Stimulated activated effector memory CD8-positive, alpha-beta T cell treated with anti-CD3 and anti-CD28 coated beads, Interleukin-12 subunit alpha, Interleukin-12 subunit beta, amount 100 ng/mL, for 72 hours (primary cell): ENCODE measurements at regions not wholly inside any gene's neighbourhood (a gene's known extent, or its start where the extent isn't known, plus 50 kb on each side); places are given as distances from the start of the nearest gene placed in this dataset.

ENCODE experiments used
- ATAC-seq: fragments of 150-1000 bp; cut with Tn5 transposase; 2 replicates; pipeline ENCODE4 v1.10.0; 2021
- DNase-seq, 2 donors: peaks; one replicate each; pipeline ENCODE4 v3.0.0; 2021 to 2022; ENCODE audit warnings: low spot score in 2 of 2
- H3K27ac Mint-ChIP-seq: one replicate; pipeline ENCODE4 v1.8.0; 2022; ENCODE audit warnings: mild to moderate bottlenecking, mixed read lengths
- H3K36me3 Mint-ChIP-seq: one replicate; pipeline ENCODE4 v1.8.0; 2022; ENCODE audit warnings: mild to moderate bottlenecking, mixed read lengths
- H3K4me1 Mint-ChIP-seq: one replicate; pipeline ENCODE4 v1.8.0; 2022; ENCODE audit warnings: mixed read lengths
- H3K4me3 Mint-ChIP-seq: one replicate; pipeline ENCODE4 v1.8.0; 2022; ENCODE audit warnings: mild to moderate bottlenecking, mixed read lengths
- H3K9me3 Mint-ChIP-seq: one replicate; pipeline ENCODE4 v1.8.0; 2022; ENCODE audit warnings: mixed read lengths

DNA sequence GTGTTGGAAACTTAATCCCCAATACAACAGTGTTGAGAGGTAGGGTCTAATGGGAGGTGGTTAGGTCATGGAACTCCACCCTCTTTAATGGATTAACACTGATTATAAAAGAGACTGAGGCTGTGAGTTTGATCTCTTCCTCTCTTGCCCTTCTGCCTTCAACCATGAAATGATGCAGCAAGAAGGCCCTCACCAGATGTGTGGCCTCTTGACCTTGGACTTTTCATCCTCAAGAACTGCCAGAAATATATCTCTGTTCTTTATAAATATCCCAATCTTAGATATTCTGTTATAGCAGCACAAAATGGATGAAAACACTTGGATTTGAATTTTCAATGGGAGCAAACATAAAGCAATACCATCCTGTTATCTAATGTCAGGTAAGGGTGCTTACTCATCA, 67.6 kb downstream of the NMUR2 start:
- Mint-ChIP-seq H3K27ac (no peak overlapping the region), H3K9me3 (no peaks in the 10 kb centered on the region), H3K36me3 (no peaks in the 10 kb centered on the region), H3K4me1 (no peaks in the 10 kb centered on the region), H3K4me3 (no peak overlapping the region)
- DNase-seq (no peak), ATAC-seq (no peak)

- no peak overlapping the region for H3K27ac Mint-ChIP-seq
- no peaks in the 10 kb centered on the region for H3K9me3 Mint-ChIP-seq
- DNase-seq (no peak), ATAC-seq (no peak)
- no peaks in the 10 kb centered on the region for H3K4me1 Mint-ChIP-seq
- H3K36me3 Mint-ChIP-seq = no peaks in the 10 kb centered on the region
- H3K4me3 Mint-ChIP-seq = no peak overlapping the region
Measured at GRCh38 chr5:152335461-152335860, 69.6 kb downstream of the NMUR2 start.

DNA sequence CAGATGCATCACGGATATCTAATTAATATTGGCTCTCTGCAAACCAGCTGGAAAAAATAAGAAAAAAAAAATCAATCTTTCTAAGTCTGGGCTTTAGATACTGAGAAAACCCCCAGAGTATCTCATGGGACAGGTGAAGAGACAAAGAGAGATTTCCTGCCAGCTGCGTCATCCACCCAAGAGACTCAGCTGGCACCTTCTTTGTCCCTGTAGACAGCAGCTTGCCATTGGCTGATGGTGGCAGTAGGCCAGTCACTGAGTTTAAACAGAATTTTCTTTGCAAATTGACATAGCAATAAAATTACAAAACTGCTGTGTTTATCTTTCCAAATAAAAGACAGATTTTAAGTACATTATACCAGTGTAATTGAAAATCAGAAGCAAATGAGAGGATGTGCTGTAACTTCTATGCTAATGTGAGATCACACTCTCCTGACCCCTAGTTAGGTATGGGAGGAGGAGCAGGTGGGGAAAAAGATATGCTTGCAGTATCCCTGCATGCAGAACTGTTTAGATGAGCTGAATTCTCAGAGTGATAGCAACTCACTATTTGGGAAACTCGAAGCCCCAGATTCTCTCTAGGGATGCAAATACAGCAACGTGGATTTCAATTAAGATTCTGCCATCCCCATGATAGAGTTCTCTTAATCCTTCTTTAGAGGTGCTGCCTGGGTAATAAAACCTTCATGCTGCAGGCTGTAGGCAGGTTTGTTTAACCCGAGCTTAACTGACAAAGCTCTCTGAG, 72.2 kb downstream of the NMUR2 start:
- no peak for ATAC-seq
- no peak for DNase-seq
- H3K36me3 Mint-ChIP-seq = no peaks in the 10 kb centered on the region
- H3K27ac Mint-ChIP-seq = no peak overlapping the region
- H3K4me3 Mint-ChIP-seq = no peak overlapping the region
- H3K9me3 Mint-ChIP-seq = no peaks in the 10 kb centered on the region
- H3K4me1 Mint-ChIP-seq = no peaks in the 10 kb centered on the region

GRCh38 chr5:152331718-152332117, 73.4 kb downstream of the NMUR2 start:
- H3K9me3 Mint-ChIP-seq = no peaks in the 10 kb centered on the region
- no peak for DNase-seq
- H3K4me1 Mint-ChIP-seq = no peaks in the 10 kb centered on the region
- H3K27ac Mint-ChIP-seq = no peak overlapping the region
- ATAC-seq = no peak
- no peak overlapping the region for H3K4me3 Mint-ChIP-seq
- H3K36me3 Mint-ChIP-seq = no peaks in the 10 kb centered on the region

DNA sequence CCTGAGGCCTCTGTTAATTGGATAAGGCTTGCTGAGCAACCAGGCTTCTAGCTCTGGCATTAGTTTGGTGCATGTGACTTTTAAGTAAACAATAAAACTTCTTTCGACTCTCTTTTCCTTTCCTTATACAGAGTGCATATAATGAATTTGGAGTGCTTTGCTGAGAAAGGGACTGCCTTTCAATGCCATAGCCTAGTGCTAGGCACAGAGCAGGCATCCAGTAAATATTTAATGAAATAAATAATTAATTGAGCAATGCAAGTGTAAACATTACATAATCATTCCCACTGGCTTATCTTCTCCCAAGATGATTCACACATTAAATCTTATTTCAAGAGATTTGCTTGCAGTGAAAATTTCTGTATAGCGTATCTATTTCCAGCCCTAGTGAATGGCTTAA, 74.1 kb downstream of the NMUR2 start:
- no peak for ATAC-seq
- no peak overlapping the region for H3K27ac Mint-ChIP-seq
- DNase-seq = no peak
- no peaks in the 10 kb centered on the region for H3K9me3 Mint-ChIP-seq
- no peak overlapping the region for H3K4me3 Mint-ChIP-seq
- H3K36me3 Mint-ChIP-seq = no peaks in the 10 kb centered on the region
- H3K4me1 Mint-ChIP-seq = no peaks in the 10 kb centered on the region

DNA sequence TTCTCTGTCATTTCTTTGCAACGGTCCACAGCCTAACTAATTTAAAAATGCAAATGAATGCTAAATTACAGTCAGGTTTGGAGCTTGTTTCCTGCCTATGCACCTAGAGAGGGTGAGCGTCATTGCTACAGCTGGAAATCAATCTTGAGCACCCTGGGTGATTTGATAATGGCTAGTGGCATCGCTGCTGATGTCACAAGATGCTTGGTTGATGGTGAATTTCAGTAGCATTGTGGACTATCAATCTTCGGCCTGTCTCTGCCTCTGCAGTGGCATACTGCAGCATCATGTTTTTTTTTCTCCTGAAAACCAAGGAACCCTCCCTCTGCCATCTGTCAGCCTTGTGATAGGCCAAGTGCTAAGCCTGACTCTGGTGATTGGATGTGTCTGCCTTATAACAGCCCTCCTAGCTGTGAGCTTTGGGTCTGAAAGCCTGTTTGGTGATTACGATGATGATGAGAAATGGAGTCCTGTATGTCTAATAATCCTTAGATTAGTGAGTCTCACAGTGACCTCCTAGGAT, 75.3 kb downstream of the NMUR2 start:
- ATAC-seq (no peak), DNase-seq (no peak)
- H3K4me3 Mint-ChIP-seq = no peak overlapping the region
- no peak overlapping the region for H3K27ac Mint-ChIP-seq
- no peaks in the 10 kb centered on the region for H3K4me1 Mint-ChIP-seq
- H3K9me3 Mint-ChIP-seq = no peaks in the 10 kb centered on the region
- H3K36me3 Mint-ChIP-seq = no peaks in the 10 kb centered on the region

DNA sequence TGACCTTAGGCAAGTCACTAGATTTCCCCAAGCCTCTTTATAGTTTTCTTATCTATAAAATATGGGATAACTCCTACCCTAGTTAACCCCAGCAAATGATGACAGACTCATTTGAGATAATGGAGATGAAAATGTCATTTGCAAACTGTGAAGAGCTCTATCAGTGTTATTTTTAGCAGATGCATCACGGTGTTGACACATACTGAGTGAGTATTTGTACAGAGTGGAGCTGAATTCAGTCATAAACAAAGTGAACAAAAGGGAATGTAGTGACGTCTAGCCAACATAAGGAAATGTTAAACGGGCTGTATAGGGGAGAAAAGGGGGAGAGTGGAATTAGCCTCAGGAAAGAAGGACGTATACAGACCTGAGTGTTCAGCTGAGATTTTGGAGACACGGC, 75.9 kb downstream of the NMUR2 start:
- no peaks in the 10 kb centered on the region for H3K9me3 Mint-ChIP-seq
- H3K27ac Mint-ChIP-seq = no peak overlapping the region
- H3K4me1 Mint-ChIP-seq = no peaks in the 10 kb centered on the region
- DNase-seq (no peak), ATAC-seq (no peak)
- no peak overlapping the region for H3K4me3 Mint-ChIP-seq
- H3K36me3 Mint-ChIP-seq = no peaks in the 10 kb centered on the region

GRCh38 chr5:152315942-152316341, 89.1 kb downstream of the NMUR2 start:
- Mint-ChIP-seq H3K36me3 (no peaks in the 10 kb centered on the region), H3K27ac (no peak overlapping the region), H3K4me3 (no peak overlapping the region), H3K9me3 (no peaks in the 10 kb centered on the region), H3K4me1 (no peaks in the 10 kb centered on the region)
- DNase-seq = no peak
- no peak for ATAC-seq

GRCh38 chr5:152314196-152314829, 90.8 kb downstream of the NMUR2 start:
- Mint-ChIP-seq H3K9me3 (no peaks in the 10 kb centered on the region), H3K36me3 (no peaks in the 10 kb centered on the region), H3K27ac (no peak overlapping the region), H3K4me3 (no peak overlapping the region), H3K4me1 (no peaks in the 10 kb centered on the region)
- ATAC-seq (no peak), DNase-seq (no peak)

DNA sequence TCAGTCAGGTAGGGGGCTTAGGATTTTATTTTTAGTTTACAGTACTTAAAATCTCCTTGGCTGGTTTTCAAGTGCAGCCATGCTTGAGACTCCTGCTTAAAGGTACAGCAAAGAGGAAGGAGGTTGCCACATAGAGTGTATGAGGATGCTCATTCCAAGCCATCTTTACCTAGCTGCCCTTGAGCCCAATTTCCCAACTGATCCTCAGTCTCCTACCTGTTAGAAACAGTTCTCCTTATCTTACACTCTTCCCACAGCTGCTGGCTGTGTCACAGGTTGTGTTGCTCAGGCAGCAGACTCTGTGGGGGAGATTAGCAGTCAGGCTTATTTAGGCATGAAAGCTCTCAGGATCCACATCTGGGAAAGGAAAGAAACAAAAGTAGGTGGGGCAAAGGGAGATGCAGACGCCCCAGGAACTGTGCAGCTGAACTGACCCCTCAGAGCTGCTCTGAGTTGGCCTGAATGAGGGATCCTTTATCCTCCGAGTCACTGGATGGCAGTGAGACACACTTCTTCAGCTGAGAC, 95.1 kb downstream of the NMUR2 start:
- Mint-ChIP-seq H3K27ac (no peak overlapping the region), H3K4me1 (no peaks in the 10 kb centered on the region), H3K4me3 (no peak overlapping the region), H3K9me3 (no peaks in the 10 kb centered on the region), H3K36me3 (no peaks in the 10 kb centered on the region)
- ATAC-seq (no peak), DNase-seq (no peak)

DNA sequence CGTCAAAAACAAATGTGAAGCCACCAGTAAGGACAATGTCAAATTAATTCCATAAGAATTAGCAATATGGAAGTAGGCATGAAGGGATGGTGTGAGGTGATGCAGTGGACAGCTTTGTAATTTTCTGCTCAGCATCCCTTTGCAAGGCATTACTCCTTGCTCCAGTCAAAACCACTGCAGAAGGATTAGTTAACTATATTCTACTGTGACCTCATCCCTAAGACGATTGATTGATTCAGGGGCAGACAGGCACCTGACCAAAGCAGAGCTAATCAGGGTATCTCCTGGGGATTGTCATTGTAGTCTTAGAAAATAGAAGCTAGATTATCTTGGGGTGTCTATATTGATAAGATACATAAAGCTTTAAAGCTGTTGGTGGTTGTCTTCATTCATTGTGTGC, 98.7 kb downstream of the NMUR2 start:
- ATAC-seq (no peak), DNase-seq (no peak)
- H3K36me3 Mint-ChIP-seq = no peaks in the 10 kb centered on the region
- H3K9me3 Mint-ChIP-seq = no peaks in the 10 kb centered on the region
- H3K4me1 Mint-ChIP-seq = no peaks in the 10 kb centered on the region
- no peak overlapping the region for H3K4me3 Mint-ChIP-seq
- H3K27ac Mint-ChIP-seq = no peak overlapping the region

GRCh38 chr5:152305525-152305924, 99.6 kb downstream of the NMUR2 start:
- H3K36me3 Mint-ChIP-seq = no peaks in the 10 kb centered on the region
- no peaks in the 10 kb centered on the region for H3K9me3 Mint-ChIP-seq
- H3K4me1 Mint-ChIP-seq = no peaks in the 10 kb centered on the region
- H3K4me3 Mint-ChIP-seq = no peak overlapping the region
- no peak for ATAC-seq
- no peak overlapping the region for H3K27ac Mint-ChIP-seq
- DNase-seq = no peak

- H3K36me3 Mint-ChIP-seq = no peaks in the 10 kb centered on the region
- no peak overlapping the region for H3K4me3 Mint-ChIP-seq
- H3K9me3 Mint-ChIP-seq = no peaks in the 10 kb centered on the region
- DNase-seq = no peak
- no peaks in the 10 kb centered on the region for H3K4me1 Mint-ChIP-seq
- ATAC-seq = no peak
- H3K27ac Mint-ChIP-seq = no peak overlapping the region
Measured at GRCh38 chr5:152303841-152304240, 101.2 kb downstream of the NMUR2 start.

DNA sequence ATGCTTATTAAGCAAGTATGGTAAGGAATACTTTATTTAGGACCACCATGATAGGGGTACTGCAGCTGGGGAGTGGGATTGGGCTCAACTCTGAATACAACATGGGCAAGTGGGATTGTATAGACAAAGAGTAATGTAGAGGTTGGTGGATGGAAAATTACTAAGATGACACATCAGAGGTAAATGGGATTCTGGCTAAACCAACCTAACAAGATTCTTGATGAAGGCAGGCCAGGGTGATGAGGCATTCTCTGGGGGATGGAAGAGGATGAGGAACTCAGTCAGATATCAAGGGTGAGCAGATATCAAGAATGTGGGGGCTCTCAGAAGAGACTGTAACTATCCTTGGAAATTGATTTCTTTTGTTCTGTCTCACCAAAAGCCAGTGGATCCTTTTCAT, 107.2 kb downstream of the NMUR2 start:
- no peak overlapping the region for H3K27ac Mint-ChIP-seq
- no peaks in the 10 kb centered on the region for H3K9me3 Mint-ChIP-seq
- no peak for DNase-seq
- no peaks in the 10 kb centered on the region for H3K4me1 Mint-ChIP-seq
- ATAC-seq = no peak
- no peaks in the 10 kb centered on the region for H3K36me3 Mint-ChIP-seq
- H3K4me3 Mint-ChIP-seq = no peak overlapping the region

- Mint-ChIP-seq H3K36me3 (no peaks in the 10 kb centered on the region), H3K9me3 (no peaks in the 10 kb centered on the region), H3K27ac (no peak overlapping the region), H3K4me1 (no peaks in the 10 kb centered on the region), H3K4me3 (no peak overlapping the region)
- ATAC-seq = no peak
- DNase-seq = no peak
Measured at GRCh38 chr5:152293189-152293588, 111.9 kb downstream of the NMUR2 start.

DNA sequence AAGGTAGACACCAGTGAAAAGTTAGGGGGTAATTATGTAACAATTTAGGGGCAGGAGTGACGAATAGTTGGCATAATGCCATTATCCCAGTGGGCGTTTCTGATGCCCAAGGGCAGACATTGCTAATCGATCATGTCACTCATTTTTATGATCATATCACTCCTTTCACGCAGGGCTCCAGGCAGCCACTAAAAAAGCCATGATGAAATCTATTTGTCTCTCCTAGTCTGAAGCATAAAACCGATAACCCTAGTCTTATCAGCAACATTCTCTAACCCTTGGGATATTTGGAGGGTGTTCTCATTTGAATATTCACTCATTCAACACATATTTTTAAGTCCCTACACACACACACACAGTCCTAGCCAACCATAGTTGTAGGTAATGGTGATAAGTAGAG, 114.9 kb downstream of the NMUR2 start:
- Mint-ChIP-seq H3K4me3 (no peak overlapping the region), H3K36me3 (no peaks in the 10 kb centered on the region)

More for the DNA sequence above, 114.9 kb downstream of the NMUR2 start:
- Mint-ChIP-seq H3K4me1 (no peaks in the 10 kb centered on the region), H3K27ac (no peak overlapping the region), H3K9me3 (no peaks in the 10 kb centered on the region)
- no peak for ATAC-seq
- DNase-seq = no peak
